ENCODE measurements at regions not wholly inside any gene's neighbourhood (a gene's known extent, or its start where the extent isn't known, plus 50 kb on each side); places are given as distances from the start of the nearest gene placed in this dataset.

- no peak for DNase-seq
These were observed 516.7 kb downstream of the PLPP3 start for GRCh38 chr1:56062625-56063024.

DNA sequence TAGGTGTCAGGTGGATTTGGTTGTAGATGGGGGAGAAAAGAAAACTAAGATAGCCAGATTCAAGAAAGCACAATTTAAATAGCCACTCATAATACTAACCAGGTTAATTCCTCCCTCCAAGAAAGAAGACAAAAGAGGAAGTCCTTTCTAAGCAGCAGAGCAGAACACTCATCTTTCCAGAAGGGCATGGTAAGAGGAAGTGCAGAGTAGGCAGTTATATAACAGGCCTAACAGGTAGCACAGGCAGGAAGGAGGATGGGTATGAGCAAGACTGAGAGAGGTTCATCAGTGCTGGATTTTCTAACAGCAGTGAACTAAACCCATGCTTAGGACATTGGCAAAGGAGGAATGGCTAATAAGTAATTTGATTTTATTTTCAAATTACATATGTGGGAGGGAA, 517.5 kb downstream of the PLPP3 start:
- DNase-seq = peak; percentile 87

DNA sequence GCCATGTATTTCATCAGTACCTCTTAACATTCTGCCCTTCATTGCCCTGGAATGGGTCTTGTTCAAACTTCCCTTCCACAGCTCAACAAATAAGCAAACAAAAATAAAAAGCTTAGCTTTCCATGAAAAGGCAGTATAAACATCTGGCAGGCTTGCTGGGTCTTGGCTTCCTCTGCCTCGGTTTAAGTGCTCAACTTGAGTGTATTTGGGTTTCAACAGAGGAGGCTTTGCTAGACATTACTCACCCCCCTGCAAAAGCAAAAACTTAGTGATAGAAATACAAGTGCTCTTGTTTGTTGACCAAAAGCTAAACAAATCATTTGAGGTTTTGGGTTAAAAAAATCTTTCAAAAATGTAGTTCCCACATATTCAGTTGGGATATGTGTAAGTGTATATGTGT, 518.5 kb downstream of the PLPP3 start:
- DNase-seq = peak; percentile 94

GRCh38 chr1:56057466-56058405, 521.6 kb downstream of the PLPP3 start:
- DNase-seq = no peak

DNA sequence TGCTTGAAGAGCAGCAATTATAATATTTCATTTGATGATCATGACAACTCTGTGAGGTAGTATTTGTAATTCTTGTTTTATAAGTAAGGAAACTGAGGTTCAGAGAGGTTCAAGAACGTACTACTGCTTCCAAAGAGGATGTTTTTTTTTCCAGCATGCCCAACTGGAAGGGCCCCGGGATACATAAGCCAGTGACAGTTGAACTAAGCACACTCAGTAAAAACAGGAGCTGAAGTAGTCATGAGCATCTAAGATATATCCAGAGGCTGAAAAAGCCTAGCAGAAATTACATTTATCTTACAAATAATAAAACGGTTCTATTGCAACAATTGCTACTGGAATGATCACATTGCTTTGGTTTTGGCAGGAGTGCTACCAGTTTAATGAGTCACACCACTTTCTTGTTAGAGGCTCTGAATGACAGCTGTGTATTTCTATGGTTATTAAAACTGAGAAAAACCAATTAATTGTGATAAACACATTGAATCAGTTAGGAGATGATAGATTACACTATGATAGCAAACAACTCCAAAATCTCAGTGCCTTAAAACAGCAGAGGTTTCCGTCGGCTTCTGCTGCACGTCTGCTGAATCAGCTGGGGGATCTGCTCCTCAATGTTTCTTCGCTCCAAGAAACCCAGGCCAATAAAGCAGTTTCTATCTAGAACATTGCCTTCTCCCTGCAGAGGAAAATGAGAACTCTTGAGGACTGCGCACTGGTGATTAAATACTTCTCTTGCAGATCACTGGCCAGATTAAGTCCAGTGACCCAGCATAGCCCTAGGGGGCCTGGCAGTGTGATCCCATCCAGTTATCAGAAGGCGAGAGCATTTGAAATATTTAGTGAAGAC, 522.7 kb downstream of the PLPP3 start:
- DNase-seq = no peak

GRCh38 chr1:56054959-56055358, 524.4 kb downstream of the PLPP3 start:
- no peak for DNase-seq

GRCh38 chr1:56052041-56052440, 527.3 kb downstream of the PLPP3 start:
- no peak for DNase-seq

DNA sequence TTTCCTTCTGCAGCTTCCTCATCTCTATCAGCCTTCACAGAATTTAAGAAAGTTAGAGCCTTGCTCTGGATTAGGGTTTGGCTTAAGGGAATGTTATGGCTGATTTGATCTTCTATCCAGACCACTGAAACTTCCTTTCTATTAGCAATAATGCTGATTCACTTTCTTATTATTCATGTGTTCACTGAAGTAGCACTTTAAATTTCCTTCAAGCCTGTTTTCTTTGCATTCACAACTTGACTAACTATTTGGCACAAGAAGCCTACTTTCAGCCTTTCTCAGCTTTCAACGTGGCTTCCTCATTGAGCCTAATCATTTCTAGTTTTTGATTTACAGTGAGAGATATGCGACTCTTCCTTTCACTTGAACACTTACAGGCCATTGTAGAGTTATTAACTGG, 528.5 kb downstream of the PLPP3 start:
- no peak for DNase-seq

GRCh38 chr1:56045477-56045876, 533.9 kb downstream of the PLPP3 start:
- no peak for DNase-seq

GRCh38 chr1:56045062-56045461, 534.3 kb downstream of the PLPP3 start:
- DNase-seq = no peak

- DNase-seq = no peak
These were observed 542.9 kb downstream of the PLPP3 start for GRCh38 chr1:56036479-56036878.

GRCh38 chr1:56034847-56035481, 544.4 kb downstream of the PLPP3 start:
- DNase-seq = no peak

DNA sequence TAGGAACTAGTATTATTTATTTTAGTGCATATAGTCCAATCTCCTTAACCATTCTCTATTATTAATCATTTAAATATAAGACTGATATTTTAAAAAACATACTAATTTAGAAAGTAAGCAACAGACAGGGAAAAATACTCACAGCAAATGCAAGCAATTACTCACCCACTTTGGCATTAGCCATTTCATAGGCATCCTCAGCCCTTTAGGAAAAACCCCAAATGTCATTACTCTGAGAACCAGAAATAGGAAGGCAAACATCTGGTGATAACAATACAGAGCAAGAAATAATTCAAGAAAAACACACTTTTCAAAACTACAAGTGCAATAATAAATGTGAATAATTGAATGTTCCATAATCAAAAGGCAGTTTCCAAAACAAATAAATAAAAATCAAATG, 545.1 kb downstream of the PLPP3 start:
- no peak for DNase-seq

DNA sequence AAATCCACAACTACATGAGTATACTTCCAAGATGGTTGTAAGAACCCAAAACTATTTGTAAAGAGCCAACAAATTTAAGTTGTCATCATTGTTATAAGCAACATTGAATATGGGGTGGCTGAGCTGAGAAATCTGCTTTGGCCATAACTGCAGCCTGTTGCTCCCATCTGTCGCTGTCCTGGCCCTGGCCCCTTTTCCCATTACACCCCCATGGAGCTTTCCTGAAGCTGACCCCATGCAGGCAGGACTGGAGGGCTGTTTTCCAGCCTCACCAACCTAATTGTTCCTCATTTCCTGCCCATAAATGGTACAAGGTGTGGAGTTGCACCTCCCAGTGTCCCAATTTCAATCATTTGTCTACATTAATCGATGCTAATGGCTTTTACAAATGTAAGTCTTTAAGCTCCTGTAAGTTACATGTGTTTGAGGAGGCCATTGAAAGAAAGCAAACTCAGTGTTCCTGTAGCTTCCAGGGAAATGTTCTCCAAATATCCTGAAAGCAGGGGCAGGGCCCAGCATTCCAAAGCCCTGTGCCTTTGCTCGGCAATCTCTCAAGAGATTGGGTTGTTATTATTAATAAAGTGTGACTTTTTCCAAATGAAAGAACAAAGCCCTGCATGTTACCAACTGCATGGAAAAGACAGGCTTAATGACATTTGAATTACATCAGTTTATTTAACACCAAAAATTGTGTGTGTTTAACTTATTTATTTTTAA, 545.9 kb downstream of the PLPP3 start:
- no peak for DNase-seq

DNA sequence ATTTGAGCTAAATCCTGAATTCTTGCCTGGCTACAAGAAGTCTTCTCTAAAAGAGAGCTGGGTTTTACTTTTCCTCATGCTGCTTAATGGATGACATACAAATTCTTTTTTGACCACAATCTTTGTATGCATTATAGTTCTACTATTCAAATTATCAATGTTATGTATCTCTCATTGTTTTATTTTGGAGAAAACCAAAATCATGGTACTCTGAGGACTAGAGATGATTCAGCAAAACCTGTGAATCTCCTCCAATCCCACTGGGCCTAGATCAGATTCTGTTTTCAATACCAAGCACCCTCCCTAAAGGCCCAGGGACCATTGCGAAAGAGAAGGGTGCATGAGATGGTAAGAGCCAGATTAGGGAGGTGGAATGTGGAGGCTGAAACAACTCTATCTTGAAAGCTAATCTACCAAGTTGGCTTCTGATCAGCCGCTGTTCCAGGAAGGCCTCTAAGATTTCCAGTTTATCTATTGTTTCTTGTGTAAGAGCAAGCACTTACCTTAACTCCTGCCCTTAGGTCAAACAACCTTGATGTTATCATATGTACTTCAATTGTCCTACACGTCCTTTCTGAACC, 547.2 kb downstream of the PLPP3 start:
- no peak for DNase-seq

DNA sequence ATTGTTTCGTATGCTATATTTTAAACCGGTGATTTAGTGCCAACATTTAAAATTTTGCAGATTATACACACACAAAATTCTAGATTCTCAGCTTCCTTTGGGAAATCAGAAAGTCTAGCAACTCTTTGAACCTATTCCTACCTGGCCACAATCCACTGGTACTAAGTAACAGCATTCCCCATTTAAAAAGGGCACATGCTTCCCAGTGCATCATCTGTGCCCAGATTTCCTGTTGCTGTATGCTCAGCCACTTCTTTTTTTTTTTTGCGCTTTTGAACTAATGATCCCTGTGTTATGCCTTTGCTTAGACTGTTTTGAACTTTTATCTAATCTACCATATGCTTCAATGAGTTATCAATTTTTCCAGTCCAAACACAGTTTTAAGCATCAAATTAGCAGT, 548.4 kb downstream of the PLPP3 start:
- DNase-seq = no peak

DNA sequence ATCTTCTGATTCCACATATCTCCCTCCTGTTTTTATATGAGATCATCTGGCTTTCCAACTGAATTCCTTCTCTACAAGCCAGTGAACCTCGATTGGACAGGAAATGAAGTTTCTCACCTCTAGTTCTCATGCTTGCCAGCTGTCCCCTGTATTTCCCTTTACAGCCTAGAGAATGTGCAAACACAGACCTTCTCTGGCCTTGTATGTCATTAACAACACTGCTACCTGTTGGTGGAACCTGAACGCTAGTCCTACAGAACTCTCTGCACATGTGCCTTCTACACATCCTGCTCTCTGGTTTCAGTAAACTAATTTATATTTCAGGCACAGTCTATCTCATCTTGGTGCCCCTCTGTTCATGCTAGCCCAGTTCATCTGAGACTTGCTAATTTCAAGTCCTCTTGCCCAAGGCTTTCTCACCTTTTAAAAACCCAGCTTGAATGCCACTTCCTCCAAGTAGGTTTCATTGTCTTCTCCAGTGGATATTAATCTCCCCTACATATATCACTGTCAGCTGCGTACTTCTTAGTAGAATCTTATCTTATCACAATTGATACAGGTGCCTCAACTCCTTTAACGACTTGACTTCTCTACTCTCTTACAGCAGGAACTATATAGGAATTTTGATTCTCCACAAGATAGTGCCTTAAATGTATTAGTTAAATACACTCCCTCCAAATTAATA, 549.9 kb downstream of the PLPP3 start:
- DNase-seq = peak; percentile 61

GRCh38 chr1:56028911-56029310, 550.5 kb downstream of the PLPP3 start:
- DNase-seq = no peak

DNA sequence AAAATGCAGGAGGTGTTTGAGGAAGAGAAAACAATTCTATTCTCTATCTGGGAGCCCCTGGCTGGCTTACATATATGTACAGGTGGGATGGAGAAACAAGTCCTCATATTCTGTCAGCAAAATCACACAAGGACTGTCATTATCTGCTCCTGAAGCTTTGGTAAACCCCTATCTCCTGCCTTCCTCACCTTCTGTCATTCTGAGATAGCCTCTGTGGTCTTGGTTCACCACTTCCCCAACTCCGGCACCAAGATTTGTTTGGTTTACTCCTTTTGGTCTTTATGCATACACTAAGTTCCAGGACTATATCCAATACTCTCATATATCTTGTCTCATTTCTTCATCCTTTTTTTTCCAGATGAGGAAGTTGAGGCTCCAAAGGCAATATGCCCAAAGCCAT, 551.1 kb downstream of the PLPP3 start:
- no peak for DNase-seq

DNA sequence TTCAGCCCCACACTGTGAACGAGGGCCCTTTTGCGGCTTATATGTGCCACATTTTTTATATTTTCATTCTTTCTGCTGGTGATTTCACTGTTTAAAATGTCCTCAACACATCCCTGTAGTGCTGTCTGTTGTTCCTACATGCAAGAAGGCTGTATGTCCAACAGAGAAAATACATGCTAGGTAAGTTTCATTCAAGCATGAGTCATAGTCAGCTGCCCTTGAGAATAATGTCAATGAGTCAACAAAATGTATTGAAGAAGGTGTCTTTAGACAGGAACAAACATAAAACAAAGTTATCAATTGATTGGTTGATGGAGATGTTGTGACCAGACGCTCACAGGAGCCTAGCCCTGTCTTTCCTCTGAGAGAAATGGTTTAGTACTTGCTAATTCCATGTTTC, 553.4 kb downstream of the PLPP3 start:
- DNase-seq = peak; percentile 44

DNA sequence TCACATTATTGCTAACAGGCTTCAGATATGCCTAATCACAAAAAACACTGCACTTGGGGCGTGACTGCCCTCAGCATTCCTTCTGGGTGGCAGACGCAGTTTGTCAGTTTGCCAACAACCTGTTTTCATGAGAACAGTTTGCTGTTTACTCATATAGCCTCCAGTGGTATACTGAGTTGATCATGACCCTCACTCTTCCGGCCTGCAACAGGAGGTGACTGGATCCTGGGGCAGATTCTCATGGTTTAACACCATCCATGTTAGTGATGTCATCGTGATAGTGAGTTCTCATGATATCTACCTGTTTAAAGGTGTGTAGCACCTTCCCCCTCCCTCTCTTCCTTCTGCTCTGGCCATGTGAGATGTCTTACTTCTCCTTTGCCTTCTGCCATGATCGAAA, 555.2 kb downstream of the PLPP3 start:
- DNase-seq = no peak

DNA sequence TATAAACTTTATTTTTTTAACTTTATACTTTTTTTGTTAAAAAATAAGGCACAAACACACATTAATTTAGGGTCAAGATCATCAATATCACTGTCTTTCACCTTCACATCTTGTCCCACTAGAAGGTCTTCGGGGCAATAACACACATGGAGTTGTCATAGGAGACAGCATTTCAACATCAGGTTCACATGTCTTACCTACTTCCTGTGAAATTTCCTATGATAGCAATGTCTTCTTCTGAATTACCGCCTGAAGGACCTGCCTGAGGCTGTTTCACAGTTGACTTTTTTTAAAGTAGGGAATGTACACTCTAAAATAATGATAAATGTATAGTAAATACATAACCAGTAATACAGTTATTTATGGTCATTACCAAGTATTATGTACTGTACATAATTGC, 559.4 kb downstream of the PLPP3 start:
- DNase-seq = no peak
